Gastroesophageal sphincter (tissue), 3 donors: ENCODE measurements at regions not wholly inside any gene's neighbourhood (a gene's known extent, or its start where the extent isn't known, plus 50 kb on each side); places are given as distances from the start of the nearest gene placed in this dataset.

Experiments used
- EP300 ChIP-seq: sonication (generic); formaldehyde crosslinking; IDR thresholded peaks from one replicate; pipeline ENCODE4 v1.6.1; 2017; ENCODE audit warnings: antibody characterized with exemption, mild to moderate bottlenecking
- TF ChIP-seq, protein P1 (sequence below), 4 experiments: fragments of 200-600 bp in 2 of 4; fragments of 450-650 bp in 2 of 4; sonication (generic) in 1 of 4; IDR thresholded peaks; one replicate each; pipeline ENCODE4 v1.5.1; 2017 to 2019; ENCODE audit warnings: antibody characterized with exemption in 4 of 4, mild to moderate bottlenecking in 2 of 4, moderate library complexity in 2 of 4

DNA sequence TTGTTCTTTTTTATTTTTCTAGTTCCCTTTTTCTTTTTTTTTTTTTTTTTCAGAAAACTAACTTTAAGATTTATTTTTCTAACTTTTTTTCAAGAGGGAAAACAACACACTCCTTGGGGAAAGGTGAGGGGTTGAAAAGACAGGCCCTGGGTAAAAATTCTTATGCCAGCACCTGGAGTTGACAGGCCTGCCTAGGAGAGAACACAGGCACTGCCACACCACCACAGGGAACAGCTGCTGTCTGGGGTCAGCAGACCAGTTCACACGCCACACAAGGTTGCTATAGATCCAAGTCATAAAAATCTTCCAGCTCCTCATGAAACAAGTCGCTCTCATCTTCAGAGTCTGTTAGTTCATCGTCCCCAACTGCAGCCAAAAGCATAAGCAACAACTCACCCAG, 246.4 kb downstream of the C12orf50 start:
- TF ChIP-seq, protein P1, sequence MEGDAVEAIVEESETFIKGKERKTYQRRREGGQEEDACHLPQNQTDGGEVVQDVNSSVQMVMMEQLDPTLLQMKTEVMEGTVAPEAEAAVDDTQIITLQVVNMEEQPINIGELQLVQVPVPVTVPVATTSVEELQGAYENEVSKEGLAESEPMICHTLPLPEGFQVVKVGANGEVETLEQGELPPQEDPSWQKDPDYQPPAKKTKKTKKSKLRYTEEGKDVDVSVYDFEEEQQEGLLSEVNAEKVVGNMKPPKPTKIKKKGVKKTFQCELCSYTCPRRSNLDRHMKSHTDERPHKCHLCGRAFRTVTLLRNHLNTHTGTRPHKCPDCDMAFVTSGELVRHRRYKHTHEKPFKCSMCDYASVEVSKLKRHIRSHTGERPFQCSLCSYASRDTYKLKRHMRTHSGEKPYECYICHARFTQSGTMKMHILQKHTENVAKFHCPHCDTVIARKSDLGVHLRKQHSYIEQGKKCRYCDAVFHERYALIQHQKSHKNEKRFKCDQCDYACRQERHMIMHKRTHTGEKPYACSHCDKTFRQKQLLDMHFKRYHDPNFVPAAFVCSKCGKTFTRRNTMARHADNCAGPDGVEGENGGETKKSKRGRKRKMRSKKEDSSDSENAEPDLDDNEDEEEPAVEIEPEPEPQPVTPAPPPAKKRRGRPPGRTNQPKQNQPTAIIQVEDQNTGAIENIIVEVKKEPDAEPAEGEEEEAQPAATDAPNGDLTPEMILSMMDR (IDR thresholded peaks at IDR 0.05): no peak
- TF ChIP-seq EP300: no peak
